H1 (cell line): ENCODE measurements at regions not wholly inside any gene's neighbourhood (a gene's known extent, or its start where the extent isn't known, plus 50 kb on each side); places are given as distances from the start of the nearest gene placed in this dataset.

Experiments
- RXRA ChIP-seq: IDR thresholded peaks from 2 replicates; pipeline ENCODE4 v1.6.1; 2011; ENCODE audit warnings: low read depth, mild to moderate bottlenecking, low read length, moderate library complexity; ENCODE audit not compliant: insufficient read depth
- SIN3A ChIP-seq, 2 experiments: IDR thresholded peaks in 1 of 2; conservative IDR thresholded peaks in 1 of 2; 2 replicates each; pipeline ENCODE4 v1.6.1; 2011 to 2012; ENCODE audit warnings: low read length in 2 of 2, improper control_type of control experiment in 1 of 2, low read depth in 1 of 2, mild to moderate bottlenecking in 1 of 2
- TAF7 ChIP-seq: optimal IDR thresholded peaks from 2 replicates; pipeline ENCODE3; 2011; ENCODE audit warnings: low read depth, mild to moderate bottlenecking, inconsistent platforms, low read length, moderate library complexity, borderline replicate concordance

DNA sequence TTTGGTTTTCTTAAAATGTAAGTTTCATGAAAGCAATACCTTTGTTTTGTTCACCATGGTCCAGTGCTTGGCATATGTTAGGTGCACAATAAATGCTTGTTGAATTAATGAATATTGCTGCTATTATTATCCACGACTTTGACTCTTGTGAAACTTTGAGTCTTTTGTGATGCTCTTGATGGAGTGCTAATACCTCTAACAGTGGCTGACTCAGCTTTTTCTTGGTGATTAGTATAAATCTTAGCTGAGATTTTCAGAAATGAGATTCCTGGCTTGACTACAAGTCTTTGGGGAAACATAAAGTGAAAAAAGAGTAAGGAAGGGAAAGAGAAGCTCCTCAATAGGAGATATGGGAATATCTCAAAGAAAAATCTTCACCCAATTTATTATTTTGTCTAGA, 375.2 kb upstream of the RPS6KA3 start (continued):
- TF ChIP-seq TAF7 (no peak), RXRA (no peak), SIN3A (conservative IDR thresholded peaks at IDR 0.05 in 1 of 2, IDR thresholded peaks at IDR 0.05 in 1 of 2; ENCODE audit: low read depth in 1 of 2, low read length in 2 of 2) (no peak)
